HG03139 (cell line): ENCODE measurements at regions not wholly inside any gene's neighbourhood (a gene's known extent, or its start where the extent isn't known, plus 50 kb on each side); places are given as distances from the start of the nearest gene placed in this dataset.
"Not testable (repeated sequence)": the region's sequence is repeated elsewhere in the genome, so short reads cannot be mapped to it uniquely, and the experiment has no call there.

ENCODE experiments used
- ATAC-seq: cut with Tn5 transposase; IDR thresholded peaks from one replicate; pipeline ENCODE4 v1.9.1; 2021; ENCODE audit not compliant: unreplicated experiment

DNA sequence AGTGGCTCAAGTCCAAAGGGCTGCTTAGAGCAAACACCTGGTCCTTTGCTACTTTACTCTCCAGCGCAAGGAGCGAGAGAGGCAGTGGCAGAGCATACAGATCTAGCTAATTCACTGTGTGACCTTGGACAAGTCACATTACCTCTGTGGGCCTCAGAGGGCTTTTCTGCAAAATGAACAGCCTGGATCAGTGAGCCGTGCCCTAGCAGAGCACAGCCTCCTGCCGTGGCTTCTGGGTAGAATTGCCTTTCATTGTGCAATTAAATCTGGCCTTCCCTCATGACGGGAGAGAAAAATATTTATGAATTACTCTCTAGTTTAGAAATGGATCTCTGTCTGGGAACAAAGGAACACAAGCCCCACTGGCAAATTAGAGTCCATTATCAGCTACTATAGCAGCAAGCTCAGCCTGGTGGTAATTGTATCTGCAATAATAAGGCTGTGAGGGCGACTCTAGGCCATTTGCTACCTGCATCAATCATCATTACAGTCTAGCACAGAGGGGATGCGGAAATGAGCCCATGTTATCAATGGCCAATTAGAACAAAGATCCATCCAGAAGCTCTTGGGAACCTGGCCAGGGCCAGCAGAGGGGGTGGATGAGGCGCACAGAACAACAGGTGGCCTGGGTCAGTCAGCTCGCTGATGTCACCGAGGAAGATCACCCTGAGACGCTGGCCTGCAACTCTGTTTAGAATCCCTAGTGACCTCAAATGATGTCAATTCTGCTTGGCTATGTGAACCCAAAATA is 114.2 kb upstream of the LY86 start:
- no peak for ATAC-seq

DNA sequence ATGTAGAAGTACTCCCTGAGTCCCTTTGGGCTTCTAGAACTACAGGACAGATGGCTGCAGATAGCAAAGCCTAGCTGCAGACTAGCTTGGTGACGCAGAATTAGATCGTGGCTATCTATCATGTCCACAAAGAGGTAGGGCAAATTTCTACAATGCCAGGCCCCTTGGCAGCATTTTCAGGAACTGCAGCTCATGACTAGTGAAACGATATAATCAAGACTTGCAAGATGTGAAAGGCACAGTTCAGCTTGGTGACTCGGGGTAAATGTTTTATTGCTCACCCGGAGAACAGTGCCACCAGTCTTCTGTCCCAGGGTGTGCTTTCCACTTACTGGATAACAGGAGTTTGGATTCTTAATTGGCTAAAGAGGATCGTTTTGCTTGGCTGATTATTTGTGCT is 108.7 kb upstream of the LY86 start:
- ATAC-seq, result no peak

DNA sequence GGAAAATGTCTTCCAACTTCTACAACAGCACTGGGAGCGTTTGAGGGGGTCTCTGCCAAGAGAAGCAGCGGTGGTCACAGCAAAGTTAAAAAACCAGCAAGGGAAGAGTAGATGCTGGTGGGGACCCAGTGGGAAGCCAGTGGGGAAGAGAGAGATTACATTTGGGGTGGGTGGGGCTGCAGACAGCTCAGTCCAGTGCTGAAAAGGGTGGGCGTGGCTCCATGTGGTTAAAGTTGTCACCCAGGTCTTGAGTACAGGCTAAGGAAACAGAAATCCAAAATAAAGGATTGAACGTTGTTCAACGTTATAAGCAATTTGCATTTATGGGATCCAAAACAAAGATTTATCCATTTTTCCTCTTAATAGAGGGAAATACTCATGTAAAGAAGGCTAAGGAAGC is 106.3 kb upstream of the LY86 start:
- no peak for ATAC-seq

DNA sequence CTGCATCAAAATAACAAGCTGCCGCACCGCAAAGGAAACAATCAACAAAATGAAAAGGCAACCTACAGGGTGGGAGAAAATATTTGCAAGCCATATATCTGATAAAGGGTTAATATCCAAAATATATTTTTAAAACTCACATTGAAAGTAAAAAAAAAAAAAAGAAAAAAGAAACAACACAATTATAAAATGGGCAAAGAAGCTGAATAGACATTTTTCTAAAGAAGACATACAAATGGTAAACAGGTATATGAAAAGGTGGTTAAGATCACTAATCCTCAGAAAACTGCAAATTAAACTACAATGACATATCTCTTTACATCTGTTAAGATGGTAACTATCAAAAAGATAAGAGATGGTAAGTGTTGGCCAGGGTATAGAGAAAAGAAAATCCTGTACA is 105.4 kb upstream of the LY86 start:
- ATAC-seq, result no peak

DNA sequence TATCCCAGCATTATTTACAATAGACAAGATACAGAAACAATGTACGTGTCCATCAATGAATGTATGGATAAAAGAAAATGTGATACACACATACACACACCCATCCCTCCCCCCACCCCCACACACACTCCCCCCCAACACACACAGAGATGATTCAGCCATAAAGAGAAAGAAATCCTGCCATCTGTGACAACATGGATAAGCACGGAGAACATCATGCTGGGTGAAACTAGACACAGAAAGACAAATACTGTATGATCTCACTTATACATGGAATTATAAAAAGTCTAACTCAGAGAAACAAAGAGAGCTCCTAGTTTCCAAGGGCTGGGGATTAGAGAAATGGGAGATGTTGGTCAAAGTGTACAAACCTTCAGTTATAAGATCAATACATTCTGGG is 104.8 kb upstream of the LY86 start:
- ATAC-seq, result no peak

DNA sequence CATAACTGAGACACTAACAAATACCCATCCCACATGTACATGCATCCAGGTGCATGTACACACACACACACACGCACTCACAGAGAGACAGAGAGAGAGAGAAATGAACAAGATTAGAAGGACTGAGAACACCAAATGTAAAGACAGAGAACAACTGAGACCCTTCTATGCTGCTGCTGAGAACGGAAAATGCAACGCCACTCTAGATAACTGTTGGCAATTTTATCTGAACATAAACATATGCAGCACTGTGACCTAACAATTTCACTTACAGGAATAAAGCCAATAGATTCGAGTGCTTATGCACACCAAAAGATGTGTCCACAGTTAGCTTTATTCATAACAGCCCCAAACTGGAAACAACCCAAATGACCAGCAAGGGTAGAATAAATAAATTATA is 103.8 kb upstream of the LY86 start:
- ATAC-seq, result no peak

DNA sequence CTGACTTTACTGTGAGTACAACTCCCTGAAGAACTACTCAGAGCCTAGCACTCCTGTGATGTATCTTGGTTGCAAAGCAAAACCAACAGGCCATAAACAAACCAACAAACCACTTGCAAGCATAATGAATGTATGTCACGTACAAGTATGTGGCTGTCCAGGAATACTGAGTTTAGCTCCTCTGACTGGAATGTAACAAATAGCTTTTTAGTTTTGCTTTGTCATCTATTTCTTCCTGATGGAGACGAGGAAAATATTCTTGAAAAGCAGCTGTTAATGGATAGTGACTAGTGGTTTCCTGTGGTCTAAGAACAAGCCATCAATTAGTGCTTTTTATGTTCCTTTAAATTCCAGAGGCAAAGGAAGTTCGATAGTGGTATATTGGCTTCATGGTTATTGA is 101.9 kb upstream of the LY86 start:
- ATAC-seq, result no peak

DNA sequence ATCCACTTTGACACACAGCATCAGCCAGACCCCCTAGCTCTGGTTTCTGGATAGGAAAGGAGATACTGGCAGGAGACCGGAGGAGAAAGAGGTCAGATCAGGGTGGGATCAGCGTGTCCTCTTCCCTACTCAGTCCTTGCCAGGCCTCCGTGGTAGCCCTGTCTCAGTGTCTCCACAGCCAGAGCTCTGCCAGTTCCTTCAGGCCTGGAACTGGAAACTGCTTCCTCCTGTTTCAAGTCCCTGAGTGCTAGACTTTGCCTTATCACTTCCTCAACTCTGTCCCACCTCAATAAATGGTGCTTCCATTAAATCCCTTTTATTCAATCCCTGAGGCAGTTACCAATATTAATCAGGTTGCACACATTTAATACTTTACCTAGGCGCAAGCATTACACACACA is 96.8 kb upstream of the LY86 start:
- ATAC-seq, result no peak

DNA sequence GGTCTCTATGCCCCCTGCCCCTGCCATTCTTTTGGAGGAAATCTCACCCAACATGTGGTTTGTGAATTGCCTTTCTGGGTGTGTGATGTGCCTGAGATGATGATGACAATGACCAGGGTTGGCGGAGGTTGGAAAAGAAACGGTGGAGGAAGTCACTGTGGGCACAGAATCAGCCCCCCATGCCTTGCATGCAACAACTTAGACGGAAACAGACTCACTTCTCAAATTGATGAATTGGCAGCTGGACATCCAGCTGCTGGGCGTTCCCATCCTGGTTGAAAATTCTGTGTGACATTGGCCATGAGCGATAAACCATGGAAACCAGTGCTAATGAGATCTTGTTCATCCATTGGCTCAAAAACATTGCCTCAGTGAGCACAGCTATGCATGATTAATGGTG is 95.8 kb upstream of the LY86 start:
- ATAC-seq, result no peak

DNA sequence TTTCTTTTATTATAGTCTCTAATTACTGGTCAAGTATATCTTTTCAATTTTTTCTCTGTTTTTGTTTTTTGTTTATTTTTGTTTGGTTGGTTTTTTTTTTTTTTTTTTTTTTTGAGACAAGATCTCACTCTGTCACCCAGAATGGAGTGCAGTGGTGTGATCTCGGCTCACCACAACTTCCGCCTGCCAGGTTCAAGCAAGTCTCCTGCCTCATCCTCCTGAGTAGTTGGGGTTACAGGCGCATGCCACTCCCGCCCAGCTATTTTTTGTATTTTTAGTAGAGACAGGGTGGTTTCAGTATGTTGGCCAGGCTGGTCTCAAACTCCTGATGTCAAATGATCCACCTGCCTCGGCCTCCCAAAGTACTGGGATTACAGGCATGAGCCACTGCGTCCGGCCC is 94.4 kb upstream of the LY86 start:
- ATAC-seq, result not testable (repeated sequence)

DNA sequence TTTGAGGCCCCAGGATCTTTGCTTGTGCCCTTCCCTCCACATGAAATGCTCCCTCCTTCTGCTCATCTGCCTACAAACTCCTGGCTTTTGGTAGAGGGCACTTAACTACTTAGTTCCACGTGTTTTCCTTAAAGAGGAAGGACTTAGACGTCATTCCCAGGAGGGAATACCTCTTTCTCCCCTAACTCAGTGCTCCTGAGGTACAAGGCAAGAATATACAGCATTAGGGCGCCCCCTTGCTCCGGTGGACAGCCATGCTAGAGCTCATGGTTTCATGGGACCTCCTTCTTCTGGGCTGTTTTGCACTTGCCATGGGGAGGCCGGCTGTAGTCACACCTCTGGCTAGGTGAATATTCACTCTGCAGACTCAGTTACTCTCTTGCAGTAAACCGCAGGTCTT is 93.8 kb upstream of the LY86 start:
- ATAC-seq, result no peak

DNA sequence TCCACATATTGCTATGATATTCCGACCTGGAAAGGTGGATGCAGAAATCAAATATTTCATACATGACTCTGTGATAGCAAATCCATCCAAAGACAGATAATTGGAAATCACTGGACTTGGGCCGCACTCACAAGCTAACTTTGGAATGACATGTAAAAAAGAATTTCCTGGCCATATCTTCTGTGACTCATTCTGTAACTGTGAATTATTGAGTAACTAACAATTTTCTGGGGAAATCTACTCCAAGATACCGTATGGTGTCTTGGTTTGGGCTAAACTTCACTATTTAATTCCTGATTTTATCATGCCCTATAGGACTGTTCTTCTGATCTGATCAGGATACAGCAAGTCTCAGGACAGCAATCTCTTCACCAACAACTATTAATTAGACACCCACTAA is 92.7 kb upstream of the LY86 start:
- ATAC-seq, result no peak

DNA sequence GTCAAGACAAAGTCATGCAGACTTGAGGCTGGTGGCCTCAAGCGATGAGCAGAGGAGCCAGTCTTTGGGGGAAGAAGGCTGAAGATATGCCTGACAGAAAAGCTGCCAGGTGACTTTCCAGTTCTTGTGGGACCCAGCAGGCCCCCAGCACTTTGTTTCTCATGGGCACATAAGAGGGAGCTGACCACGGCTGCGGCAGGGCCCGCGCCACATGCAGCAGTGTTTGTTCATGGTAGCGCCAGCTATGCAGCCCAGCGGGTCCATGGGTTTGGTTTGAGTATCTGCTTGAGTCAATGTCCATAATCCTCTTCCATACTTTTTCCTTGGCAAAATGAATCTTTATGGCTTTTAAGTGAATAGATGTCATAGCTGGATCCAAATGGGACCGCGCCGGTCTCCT is 91.0 kb upstream of the LY86 start:
- ATAC-seq, result no peak

DNA sequence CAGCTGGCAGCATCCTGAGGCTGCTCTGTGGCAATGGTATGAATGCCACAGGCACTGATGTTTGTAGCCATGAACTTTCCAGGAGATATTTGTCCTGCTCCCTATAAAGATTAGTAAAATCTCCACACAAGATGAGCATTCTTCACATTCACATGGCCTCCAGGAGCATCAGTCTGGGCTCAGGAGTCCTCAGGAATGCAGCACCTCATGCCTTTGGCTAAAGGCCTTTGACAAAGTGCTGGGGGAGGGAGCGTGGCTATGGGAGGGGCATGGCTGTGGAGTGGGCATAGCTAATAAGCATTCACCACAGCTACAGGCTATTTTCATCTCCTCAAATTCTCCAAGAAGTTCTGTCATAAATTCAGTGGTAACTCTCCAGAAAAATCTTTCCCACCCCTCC is 90.5 kb upstream of the LY86 start:
- no peak for ATAC-seq

DNA sequence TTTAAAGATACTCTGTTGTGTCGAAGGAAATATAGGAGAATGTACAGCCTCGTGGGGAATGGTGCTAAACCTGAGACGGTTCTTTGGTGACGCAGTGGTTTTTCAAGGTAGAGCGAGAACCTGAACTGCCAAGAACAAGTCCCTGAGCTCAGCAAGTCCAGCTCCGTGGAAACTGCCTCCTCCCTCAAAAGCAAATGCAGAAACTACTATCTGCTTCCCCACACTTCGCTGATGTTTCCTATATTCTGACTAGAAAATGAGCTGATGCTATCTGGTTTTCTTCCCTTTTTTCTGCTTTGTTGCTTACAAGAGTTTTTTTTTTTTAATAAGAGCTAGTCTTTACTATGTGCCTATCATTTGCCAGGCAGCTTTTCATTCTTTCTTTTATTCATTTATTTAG is 85.3 kb upstream of the LY86 start:
- no peak for ATAC-seq

DNA sequence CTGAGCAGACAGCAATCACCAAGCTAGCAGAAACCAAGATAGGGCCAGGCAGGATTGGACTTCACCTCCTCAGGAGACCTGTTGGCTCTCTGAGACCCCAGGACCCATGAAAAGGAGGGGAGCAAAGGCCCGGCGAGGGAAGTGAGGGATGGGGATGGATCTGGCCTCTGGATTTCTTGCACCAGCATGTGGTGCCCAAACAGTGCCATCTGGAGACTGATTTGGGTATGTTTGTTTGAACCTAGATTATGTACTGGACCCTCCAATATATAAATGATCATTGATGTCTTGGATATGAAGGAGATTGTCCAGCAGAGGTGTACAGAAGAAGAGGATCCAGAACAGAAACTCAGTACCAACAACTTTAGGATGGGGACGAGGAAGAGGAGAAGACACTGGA is 83.4 kb upstream of the LY86 start:
- no peak for ATAC-seq

DNA sequence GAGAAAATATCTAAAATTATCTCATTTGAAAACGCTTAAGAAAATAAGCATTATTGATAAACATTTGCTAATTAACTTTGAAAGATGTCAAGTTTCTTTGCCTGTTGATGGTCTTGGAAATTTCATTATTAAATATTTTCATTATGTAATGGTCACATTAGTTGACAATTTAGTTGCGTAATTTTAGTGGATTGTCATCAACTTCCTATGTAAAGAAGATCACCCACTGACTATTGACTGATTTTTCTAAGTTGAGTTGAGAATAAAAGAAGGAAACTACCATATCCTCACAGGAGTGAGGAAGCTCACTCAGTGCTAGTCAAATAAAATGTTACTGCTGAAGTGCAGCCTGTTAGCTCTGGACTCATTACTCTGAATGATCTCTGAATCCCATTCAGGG is 79.9 kb upstream of the LY86 start:
- no peak for ATAC-seq

DNA sequence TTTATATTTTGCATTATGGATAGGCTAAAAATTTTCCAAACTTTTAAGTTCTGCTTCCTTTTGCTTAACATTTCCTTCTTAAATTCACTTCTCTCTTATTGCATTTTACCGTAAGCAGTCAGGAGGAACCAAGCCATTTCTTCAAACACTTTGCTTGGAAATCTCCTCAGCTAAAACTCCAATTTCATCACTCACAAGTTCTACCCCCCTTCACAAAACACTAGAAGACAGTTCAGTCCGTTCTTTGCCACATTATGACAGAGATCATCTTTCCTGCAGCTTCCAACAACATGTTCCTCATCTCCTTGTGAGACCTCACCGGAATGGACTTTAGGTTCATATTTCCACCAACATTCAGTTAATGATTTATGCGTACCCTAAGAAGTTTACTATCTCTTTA is 79.2 kb upstream of the LY86 start:
- ATAC-seq, result no peak

DNA sequence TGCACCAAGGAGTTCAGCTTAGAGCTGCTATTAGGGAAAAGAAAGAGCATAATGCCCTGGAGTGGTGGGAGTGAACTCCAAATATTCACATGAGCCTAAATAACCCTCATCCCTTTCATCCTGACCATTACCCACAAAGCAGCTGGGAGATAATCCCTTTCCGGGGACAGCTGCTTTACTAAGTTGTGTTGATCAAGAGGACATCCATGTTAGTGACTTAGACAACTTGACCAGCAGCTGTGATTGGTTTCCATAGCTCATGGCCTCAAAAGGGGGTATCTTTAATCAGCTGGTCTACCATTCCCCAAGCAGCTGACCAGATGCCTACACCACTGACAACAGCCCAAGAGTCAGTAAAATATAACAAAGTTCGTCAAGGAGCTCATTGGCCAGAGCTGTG is 75.8 kb upstream of the LY86 start:
- no peak for ATAC-seq

DNA sequence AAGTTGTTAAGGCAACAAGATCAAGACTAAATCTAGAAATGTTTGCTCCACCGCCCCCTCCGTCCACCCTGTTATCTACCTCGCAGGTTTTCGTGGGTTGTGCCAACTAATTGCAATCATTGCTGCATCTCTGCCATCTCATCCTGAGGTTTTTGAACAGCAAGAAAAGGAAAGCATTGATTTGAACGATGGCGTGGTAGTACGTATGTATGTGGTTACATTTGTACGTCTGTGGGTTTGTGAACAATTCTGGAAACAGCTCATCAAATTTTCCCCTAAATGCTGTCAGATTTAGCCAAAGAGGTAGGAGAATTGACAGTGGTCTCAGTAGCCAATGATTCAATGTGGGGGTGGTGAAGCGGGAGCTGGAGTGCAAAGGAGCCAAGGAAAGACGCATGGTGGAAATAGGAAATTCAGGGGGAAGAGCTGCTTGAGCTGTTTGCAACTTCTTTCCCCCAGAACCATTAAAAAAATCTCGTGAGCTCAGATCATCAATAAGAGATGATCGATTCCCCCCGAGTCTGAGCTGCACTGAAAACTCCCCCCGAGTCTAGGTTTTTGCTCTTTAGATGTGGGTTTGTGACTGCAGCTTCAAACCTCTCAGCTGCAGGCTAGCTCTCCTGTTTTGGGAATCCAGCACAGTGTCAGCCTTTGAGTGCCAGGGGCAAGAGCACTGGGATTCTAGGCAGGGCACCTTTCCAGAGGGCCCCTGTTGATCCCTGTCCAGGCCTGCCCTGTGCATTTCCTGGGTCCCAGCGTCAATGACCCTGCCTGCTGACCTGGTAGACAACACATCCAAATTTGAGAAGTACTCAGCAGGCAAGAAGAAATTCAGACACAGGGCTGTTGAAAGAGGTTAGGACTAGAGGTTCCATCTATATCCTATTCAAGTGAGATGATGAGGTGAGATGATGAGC is 72.6 kb upstream of the LY86 start:
- ATAC-seq, result no peak

DNA sequence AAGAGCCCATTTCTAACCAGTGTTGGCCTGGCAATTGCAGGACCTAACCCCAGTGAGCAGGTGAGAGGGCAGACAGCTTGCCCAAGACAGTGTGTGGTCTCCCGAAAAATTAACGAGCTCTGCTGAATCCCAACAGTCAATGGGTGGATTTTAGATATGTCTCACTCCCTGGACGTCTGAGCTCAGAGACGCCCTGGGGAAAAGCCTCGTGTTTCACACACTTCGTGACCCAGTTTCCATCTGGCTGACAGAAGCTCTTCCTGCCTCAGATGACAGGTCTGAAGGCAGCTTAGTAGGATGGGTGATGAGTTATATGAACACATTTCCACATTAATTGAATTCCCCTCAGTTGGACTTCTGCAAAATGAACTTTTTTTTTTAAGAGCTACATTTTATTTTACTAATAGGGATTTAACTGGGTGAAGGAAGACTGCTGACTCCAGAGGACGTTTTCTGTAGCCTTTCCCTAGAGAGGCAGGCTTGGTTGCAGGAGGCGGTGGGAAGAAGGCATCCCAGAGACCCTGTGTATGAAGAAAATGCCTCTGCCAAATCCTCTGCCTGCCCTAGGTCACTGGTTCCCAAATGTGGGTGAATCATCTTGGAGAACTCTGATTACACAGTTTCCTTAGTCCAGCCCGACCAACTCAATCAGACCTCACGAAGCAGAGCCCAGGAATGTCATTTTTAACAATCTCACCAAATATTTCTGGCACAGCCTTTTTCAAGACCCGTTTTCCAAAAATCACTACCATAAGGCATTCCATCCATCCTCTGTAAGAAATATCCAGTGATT is 71.7 kb upstream of the LY86 start:
- no peak for ATAC-seq
